ES-I3 (cell line): ENCODE measurements at regions not wholly inside any gene's neighbourhood (a gene's known extent, or its start where the extent isn't known, plus 50 kb on each side); places are given as distances from the start of the nearest gene placed in this dataset.

Source experiments
- H3K36me3 ChIP-seq: 2 replicates; pipeline ENCODE4 v1.6.1; 2013; ENCODE audit warnings: mild to moderate bottlenecking, low read length, control low read depth, moderate library complexity; ENCODE audit not compliant: insufficient read depth
- H3K4me1 ChIP-seq: 2 replicates; pipeline ENCODE4 v1.6.1; 2013; ENCODE audit warnings: mild to moderate bottlenecking, control low read depth, low read length; ENCODE audit not compliant: insufficient read depth
- H3K9ac ChIP-seq: 2 replicates; pipeline ENCODE4 v1.6.1; 2013; ENCODE audit warnings: low read depth, mild to moderate bottlenecking, low read length, moderate library complexity
- H3K9me3 ChIP-seq: 2 replicates; pipeline ENCODE4 v1.6.1; 2013; ENCODE audit warnings: mild to moderate bottlenecking, low read length, moderate library complexity; ENCODE audit not compliant: control insufficient read depth, insufficient read depth

GRCh38 chr5:155839251-155840037 is 487.5 kb upstream of the SGCD start:
- H3K9me3 ChIP-seq = no peaks in the 10 kb centered on the region; the same call in 1 of the 2 replicates
- H3K9ac ChIP-seq = no peak overlapping the region

GRCh38 chr5:155844542-155844941 is 482.4 kb upstream of the SGCD start:
- Histone ChIP-seq H3K9me3 (no peaks in the 10 kb centered on the region), H3K36me3 (no peaks in the 10 kb centered on the region), H3K4me1 (no peaks in the 10 kb centered on the region), H3K9ac (no peak overlapping the region)

More at GRCh38 chr5:155839251-155840037, 487.5 kb upstream of the SGCD start:
- Histone ChIP-seq H3K4me1 (no peaks in the 10 kb centered on the region; the same call in 1 of the 2 replicates), H3K36me3 (no peaks in the 10 kb centered on the region)

- H3K4me1 ChIP-seq = no peaks in the 10 kb centered on the region
- no peaks in the 10 kb centered on the region for H3K9me3 ChIP-seq
- H3K9ac ChIP-seq = no peak overlapping the region
- H3K36me3 ChIP-seq = no peaks in the 10 kb centered on the region
These were observed 476.6 kb upstream of the SGCD start for GRCh38 chr5:155850370-155850769.

- Histone ChIP-seq H3K9ac (no peak overlapping the region), H3K9me3 (no peaks in the 10 kb centered on the region), H3K36me3 (no peaks in the 10 kb centered on the region), H3K4me1 (no peaks in the 10 kb centered on the region)
These were observed 460.0 kb upstream of the SGCD start for GRCh38 chr5:155866971-155867370.

GRCh38 chr5:155867522-155868088 is 459.4 kb upstream of the SGCD start:
- Histone ChIP-seq H3K9me3 (no peaks in the 10 kb centered on the region), H3K36me3 (no peaks in the 10 kb centered on the region), H3K4me1 (no peaks in the 10 kb centered on the region), H3K9ac (no peak overlapping the region)

- Histone ChIP-seq H3K9ac (no peak overlapping the region), H3K9me3 (no peaks in the 10 kb centered on the region), H3K36me3 (no peaks in the 10 kb centered on the region), H3K4me1 (no peaks in the 10 kb centered on the region)
These were observed 456.3 kb upstream of the SGCD start for GRCh38 chr5:155870636-155871035.

GRCh38 chr5:155871623-155872022 is 455.3 kb upstream of the SGCD start:
- Histone ChIP-seq H3K9me3 (no peaks in the 10 kb centered on the region), H3K36me3 (no peaks in the 10 kb centered on the region), H3K9ac (no peak overlapping the region), H3K4me1 (no peaks in the 10 kb centered on the region)

- H3K36me3 ChIP-seq = no peaks in the 10 kb centered on the region
- no peaks in the 10 kb centered on the region for H3K9me3 ChIP-seq
- no peak overlapping the region for H3K9ac ChIP-seq
- H3K4me1 ChIP-seq = no peaks in the 10 kb centered on the region
These were observed 454.2 kb upstream of the SGCD start for GRCh38 chr5:155872629-155873220.

GRCh38 chr5:155878991-155879575 is 447.9 kb upstream of the SGCD start:
- no peak overlapping the region for H3K9ac ChIP-seq
- no peaks in the 10 kb centered on the region for H3K4me1 ChIP-seq
- H3K36me3 ChIP-seq = no peaks in the 10 kb centered on the region
- no peaks in the 10 kb centered on the region for H3K9me3 ChIP-seq

GRCh38 chr5:155884041-155884440 is 442.9 kb upstream of the SGCD start:
- Histone ChIP-seq H3K9me3 (no peaks in the 10 kb centered on the region), H3K4me1 (no peaks in the 10 kb centered on the region), H3K36me3 (no peaks in the 10 kb centered on the region), H3K9ac (no peak overlapping the region)

GRCh38 chr5:155885199-155885598 is 441.8 kb upstream of the SGCD start:
- H3K36me3 ChIP-seq = no peaks in the 10 kb centered on the region
- no peaks in the 10 kb centered on the region for H3K9me3 ChIP-seq
- no peak overlapping the region for H3K9ac ChIP-seq
- H3K4me1 ChIP-seq = no peaks in the 10 kb centered on the region

- no peaks in the 10 kb centered on the region for H3K4me1 ChIP-seq
- no peak overlapping the region for H3K9ac ChIP-seq
- H3K36me3 ChIP-seq = no peaks in the 10 kb centered on the region
- H3K9me3 ChIP-seq = no peaks in the 10 kb centered on the region
These were observed 440.5 kb upstream of the SGCD start for GRCh38 chr5:155886311-155887031.

GRCh38 chr5:155895484-155895883 is 431.5 kb upstream of the SGCD start:
- Histone ChIP-seq H3K9me3 (no peaks in the 10 kb centered on the region), H3K9ac (no peak overlapping the region), H3K4me1 (no peaks in the 10 kb centered on the region), H3K36me3 (no peaks in the 10 kb centered on the region)

GRCh38 chr5:155897761-155898160 is 429.2 kb upstream of the SGCD start:
- no peaks in the 10 kb centered on the region for H3K4me1 ChIP-seq
- no peaks in the 10 kb centered on the region for H3K36me3 ChIP-seq
- no peaks in the 10 kb centered on the region for H3K9me3 ChIP-seq
- H3K9ac ChIP-seq = no peak overlapping the region
